Mucosa of gallbladder (tissue), 1 donor: ENCODE measurements at regions not wholly inside any gene's neighbourhood (a gene's known extent, or its start where the extent isn't known, plus 50 kb on each side); places are given as distances from the start of the nearest gene placed in this dataset.
A peak's percentile ranks its signal among the peaks of the same experiment; 100 is the strongest.
"Not testable (repeated sequence)": the region's sequence is repeated elsewhere in the genome, so short reads cannot be mapped to it uniquely, and the experiment has no call there.

Experiments
- DNase-seq: peaks from one replicate; pipeline ENCODE4 v3.0.0-alpha.2; 2020; ENCODE audit warnings: low spot score
- donor health status: DM: no; HTN: no; CAD: no.

GRCh38 chr7:68014031-68014736, 1017.6 kb downstream of the TYW1 start:
- no peak for DNase-seq

GRCh38 chr7:68015122-68015977, 1018.7 kb downstream of the TYW1 start:
- DNase-seq, result no peak

- no peak for DNase-seq
Observed at GRCh38 chr7:68015978-68016532, 1019.4 kb downstream of the TYW1 start.

GRCh38 chr7:68020102-68020501, 1023.5 kb downstream of the TYW1 start:
- no peak for DNase-seq

- no peak for DNase-seq
Observed at GRCh38 chr7:68025369-68025768, 1028.7 kb downstream of the TYW1 start.

- DNase-seq, result no peak
Observed at GRCh38 chr7:68030530-68030929, 1033.9 kb downstream of the TYW1 start.

GRCh38 chr7:68031180-68031943, 1034.7 kb downstream of the TYW1 start:
- no peak for DNase-seq

- DNase-seq, result peak; percentile 27
Observed at GRCh38 chr7:68038621-68039314, 1042.1 kb downstream of the TYW1 start.

- DNase-seq, result no peak
Observed at GRCh38 chr7:68041554-68041953, 1044.9 kb downstream of the TYW1 start.

- no peak for DNase-seq
Observed at GRCh38 chr7:68043546-68043945, 1046.9 kb downstream of the TYW1 start.

GRCh38 chr7:68050627-68051026, 1054.0 kb downstream of the TYW1 start:
- no peak for DNase-seq

GRCh38 chr7:68058014-68058413, 1061.4 kb downstream of the TYW1 start:
- DNase-seq, result no peak

GRCh38 chr7:68063171-68063570, 1066.5 kb downstream of the TYW1 start:
- DNase-seq, result no peak

GRCh38 chr7:68065581-68065980, 1068.9 kb downstream of the TYW1 start:
- DNase-seq, result no peak

GRCh38 chr7:68067845-68068244, 1071.2 kb downstream of the TYW1 start:
- DNase-seq, result no peak

- DNase-seq, result no peak
Observed at GRCh38 chr7:68070992-68071391, 1074.4 kb downstream of the TYW1 start.

- DNase-seq, result no peak
Observed at GRCh38 chr7:68073701-68074100, 1077.1 kb downstream of the TYW1 start.

- DNase-seq, result no peak
Observed at GRCh38 chr7:68074242-68074641, 1077.6 kb downstream of the TYW1 start.

GRCh38 chr7:68078157-68078710, 1081.6 kb downstream of the TYW1 start:
- DNase-seq, result no peak

GRCh38 chr7:68082066-68082960, 1085.7 kb downstream of the TYW1 start:
- not testable (repeated sequence) for DNase-seq
